Fibroblast of villous mesenchyme (primary cell): ENCODE measurements at regions not wholly inside any gene's neighbourhood (a gene's known extent, or its start where the extent isn't known, plus 50 kb on each side); places are given as distances from the start of the nearest gene placed in this dataset.

Experiments used
- DNase-seq: peaks from one replicate; pipeline ENCODE4 v3.0.0-alpha.2; 2010; ENCODE audit warnings: low read depth
- H3K4me3 ChIP-seq: 2 replicates; pipeline ENCODE4 v1.5.1; 2011; ENCODE audit warnings: low read depth, mild to moderate bottlenecking, low read length
- TF ChIP-seq, protein P1 (sequence below): IDR thresholded peaks from 2 replicates; pipeline ENCODE4 v1.5.1; 2012; ENCODE audit warnings: low read depth, mild to moderate bottlenecking, low read length; ENCODE audit not compliant: insufficient read depth

DNA sequence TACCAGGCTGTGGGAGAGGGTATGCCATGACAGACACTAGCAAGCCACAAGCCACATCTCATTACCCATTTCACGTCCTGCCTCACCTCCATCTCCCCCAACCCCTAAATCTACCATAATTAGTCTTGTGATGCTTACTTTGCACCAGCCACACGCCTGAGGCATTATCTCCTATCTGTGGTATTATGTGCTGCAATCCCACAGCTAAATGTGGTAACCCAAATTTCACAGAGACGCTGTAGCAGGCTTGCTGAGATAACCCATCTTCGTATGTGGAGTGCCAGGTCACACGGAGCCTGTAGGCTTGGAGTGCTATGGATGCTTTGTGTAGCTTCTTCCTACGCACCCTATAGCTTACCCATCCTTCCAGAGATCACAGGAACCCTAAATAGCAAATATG, 256.7 kb upstream of the KCNH8 start:
- H3K4me3 ChIP-seq: no peak overlapping the region
- TF ChIP-seq, protein P1, sequence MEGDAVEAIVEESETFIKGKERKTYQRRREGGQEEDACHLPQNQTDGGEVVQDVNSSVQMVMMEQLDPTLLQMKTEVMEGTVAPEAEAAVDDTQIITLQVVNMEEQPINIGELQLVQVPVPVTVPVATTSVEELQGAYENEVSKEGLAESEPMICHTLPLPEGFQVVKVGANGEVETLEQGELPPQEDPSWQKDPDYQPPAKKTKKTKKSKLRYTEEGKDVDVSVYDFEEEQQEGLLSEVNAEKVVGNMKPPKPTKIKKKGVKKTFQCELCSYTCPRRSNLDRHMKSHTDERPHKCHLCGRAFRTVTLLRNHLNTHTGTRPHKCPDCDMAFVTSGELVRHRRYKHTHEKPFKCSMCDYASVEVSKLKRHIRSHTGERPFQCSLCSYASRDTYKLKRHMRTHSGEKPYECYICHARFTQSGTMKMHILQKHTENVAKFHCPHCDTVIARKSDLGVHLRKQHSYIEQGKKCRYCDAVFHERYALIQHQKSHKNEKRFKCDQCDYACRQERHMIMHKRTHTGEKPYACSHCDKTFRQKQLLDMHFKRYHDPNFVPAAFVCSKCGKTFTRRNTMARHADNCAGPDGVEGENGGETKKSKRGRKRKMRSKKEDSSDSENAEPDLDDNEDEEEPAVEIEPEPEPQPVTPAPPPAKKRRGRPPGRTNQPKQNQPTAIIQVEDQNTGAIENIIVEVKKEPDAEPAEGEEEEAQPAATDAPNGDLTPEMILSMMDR: no peak
- DNase-seq: no peak

DNA sequence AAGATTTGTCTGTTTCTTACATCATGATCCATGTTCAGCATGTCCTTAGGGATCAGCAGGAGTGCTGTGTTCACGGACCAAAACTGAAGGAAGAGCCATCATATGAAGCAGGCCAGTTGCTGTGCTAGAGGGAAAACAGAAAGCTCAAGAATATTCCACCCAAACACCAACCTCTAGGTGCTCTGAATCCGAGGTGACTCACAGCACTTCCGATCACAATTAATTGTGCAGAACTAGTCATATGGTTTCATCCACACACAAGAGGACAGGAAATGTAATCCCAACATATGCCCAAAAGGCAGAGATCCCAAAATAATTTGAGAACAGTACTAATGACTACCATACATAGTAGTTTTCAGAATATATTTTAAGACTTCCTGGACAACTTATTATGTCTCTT, 257.9 kb upstream of the KCNH8 start:
- TF ChIP-seq, protein P1: no peak
- DNase-seq: no peak
- H3K4me3 ChIP-seq: no peak overlapping the region

DNA sequence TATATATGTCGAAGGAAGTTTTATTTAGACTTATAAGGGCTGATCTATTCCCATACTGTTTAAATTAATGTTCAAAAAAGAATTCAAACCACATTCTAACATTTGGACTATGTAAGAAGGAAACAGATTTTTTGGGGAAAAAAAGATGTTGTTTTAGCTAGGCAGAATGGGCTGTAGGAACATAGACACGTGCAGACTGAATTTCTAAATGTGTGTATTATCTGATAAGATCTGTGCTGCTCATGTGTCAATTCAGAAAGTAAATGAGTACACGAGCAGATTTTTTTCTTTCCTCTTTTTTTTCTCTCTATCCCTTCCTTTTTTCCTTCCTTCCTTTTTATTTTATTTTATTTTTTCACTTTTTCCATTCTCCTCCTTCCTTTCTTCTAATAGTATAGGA, 259.5 kb upstream of the KCNH8 start:
- H3K4me3 ChIP-seq: no peak overlapping the region
- TF ChIP-seq, protein P1: no peak
- no peak for DNase-seq

DNA sequence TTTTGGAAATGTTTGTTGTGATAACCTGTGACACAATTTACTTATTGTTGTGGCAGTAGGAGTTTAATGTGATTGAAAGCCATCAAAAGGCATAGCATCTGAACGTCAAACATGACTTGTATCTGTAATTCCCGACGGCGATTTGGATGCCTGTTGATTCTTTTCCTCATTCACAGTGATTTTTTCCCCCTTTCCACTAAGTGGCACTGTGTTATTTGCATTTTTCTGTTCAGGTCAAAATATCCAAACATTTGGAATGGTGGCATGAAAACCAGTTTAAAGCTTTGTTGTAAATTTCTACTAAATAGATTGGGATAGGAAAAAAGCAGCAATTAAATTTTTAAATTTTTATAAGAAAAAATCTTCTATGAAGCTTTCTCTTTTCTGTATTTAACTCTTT, 259.9 kb upstream of the KCNH8 start:
- TF ChIP-seq, protein P1: no peak
- no peak for DNase-seq
- H3K4me3 ChIP-seq: no peak overlapping the region

DNA sequence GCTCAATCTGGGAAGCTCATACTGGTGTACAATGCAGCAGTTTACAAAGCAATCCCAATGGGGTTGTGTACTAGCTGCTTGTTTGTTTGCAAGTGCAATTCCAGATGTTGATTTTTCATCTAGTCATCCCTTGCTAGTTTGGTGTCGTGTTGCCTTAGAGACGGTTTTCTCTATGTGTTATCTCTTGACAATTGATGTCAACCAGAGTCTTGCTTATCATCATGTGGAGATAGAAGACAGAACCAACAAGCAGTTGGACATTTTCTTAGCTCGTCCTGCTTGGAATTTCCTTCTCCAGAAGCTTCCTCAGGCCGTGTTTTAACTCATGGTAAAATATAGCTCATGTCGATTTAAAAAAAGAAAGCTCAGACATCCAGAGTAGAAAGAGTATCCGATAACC, 262.0 kb upstream of the KCNH8 start:
- DNase-seq: no peak
- TF ChIP-seq, protein P1: no peak

GRCh38 chr3:18885612-18886011, 262.7 kb upstream of the KCNH8 start:
- H3K4me3 ChIP-seq: no peak overlapping the region
- TF ChIP-seq, protein P1: no peak
- no peak for DNase-seq

More for the DNA sequence above, 262.0 kb upstream of the KCNH8 start:
- no peak overlapping the region for H3K4me3 ChIP-seq

- no peak for DNase-seq
- TF ChIP-seq, protein P1: no peak
- H3K4me3 ChIP-seq: no peak overlapping the region
Observed at GRCh38 chr3:18883571-18883970, 264.7 kb upstream of the KCNH8 start.
